Left ventricle myocardium inferior (tissue), 1 donor: ENCODE measurements at regions not wholly inside any gene's neighbourhood (a gene's known extent, or its start where the extent isn't known, plus 50 kb on each side); places are given as distances from the start of the nearest gene placed in this dataset.
A peak's percentile ranks its signal among the peaks of the same experiment; 100 is the strongest.

ENCODE experiments used
- DNase-seq: peaks from one replicate; pipeline ENCODE4 v3.0.0-alpha.2; 2020
- H3K27ac ChIP-seq: fragments of 200-600 bp; replicated peaks from 2 replicates; pipeline ENCODE4 v1.8.0; 2021
- H3K27me3 ChIP-seq: fragments of 200-600 bp; 2 replicates; pipeline ENCODE4 v1.8.0; 2021; ENCODE audit warnings: low read depth
- H3K36me3 ChIP-seq: fragments of 200-600 bp; 2 replicates; pipeline ENCODE4 v1.8.0; 2021
- H3K4me1 ChIP-seq: fragments of 200-600 bp; 2 replicates; pipeline ENCODE4 v1.8.0; 2021
- H3K4me3 ChIP-seq: fragments of 200-600 bp; 2 replicates; pipeline ENCODE4 v1.8.0; 2021; ENCODE audit warnings: mild to moderate bottlenecking, moderate library complexity
- H3K9me3 ChIP-seq: fragments of 200-600 bp; replicated peaks from 2 replicates; pipeline ENCODE4 v1.8.0; 2021
- intact Hi-C: fragments of 100-400 bp; cut with micrococcal nuclease; formaldehyde crosslinking; loops from one replicate; pipeline ENCODE4 v1.11.0; 2022
- TF ChIP-seq, protein P1 (sequence below): fragments of 200-600 bp; IDR thresholded peaks from 2 replicates; pipeline ENCODE4 v1.8.0; 2021; ENCODE audit warnings: antibody characterized with exemption, mild to moderate bottlenecking, borderline replicate concordance
- donor health status: DM: no; HTN: yes; CAD: no; lungs with severe emphysema.

DNA sequence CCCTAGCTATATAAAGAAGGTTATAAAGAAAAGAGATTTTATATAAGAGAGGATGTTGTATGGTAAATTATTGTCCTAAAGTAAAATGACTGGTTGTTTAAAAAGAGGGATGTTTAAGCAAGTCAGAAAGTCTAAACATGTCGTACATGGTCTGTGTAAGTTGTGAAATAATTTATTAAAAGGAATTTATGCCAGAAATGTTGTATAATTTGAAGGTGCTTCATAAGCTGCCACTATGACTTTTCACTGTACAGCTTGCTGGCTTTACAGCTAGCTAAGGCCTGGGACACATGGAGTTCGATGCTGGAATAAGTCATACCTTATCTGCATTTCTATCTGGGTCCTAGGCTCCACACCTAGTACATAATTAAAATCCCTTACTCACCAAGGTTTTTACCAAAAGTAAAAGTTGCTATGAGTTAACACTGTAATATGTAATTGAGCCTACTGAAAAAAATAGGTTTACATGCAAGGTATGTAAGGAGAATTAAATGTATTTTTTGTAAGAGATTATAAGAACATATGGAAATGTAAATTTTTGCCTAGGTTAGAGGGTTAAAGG, 59.0 kb upstream of the EDEM3 start:
- H3K4me1 ChIP-seq: peaks cover 24% of the 10 kb centered on the region

DNA sequence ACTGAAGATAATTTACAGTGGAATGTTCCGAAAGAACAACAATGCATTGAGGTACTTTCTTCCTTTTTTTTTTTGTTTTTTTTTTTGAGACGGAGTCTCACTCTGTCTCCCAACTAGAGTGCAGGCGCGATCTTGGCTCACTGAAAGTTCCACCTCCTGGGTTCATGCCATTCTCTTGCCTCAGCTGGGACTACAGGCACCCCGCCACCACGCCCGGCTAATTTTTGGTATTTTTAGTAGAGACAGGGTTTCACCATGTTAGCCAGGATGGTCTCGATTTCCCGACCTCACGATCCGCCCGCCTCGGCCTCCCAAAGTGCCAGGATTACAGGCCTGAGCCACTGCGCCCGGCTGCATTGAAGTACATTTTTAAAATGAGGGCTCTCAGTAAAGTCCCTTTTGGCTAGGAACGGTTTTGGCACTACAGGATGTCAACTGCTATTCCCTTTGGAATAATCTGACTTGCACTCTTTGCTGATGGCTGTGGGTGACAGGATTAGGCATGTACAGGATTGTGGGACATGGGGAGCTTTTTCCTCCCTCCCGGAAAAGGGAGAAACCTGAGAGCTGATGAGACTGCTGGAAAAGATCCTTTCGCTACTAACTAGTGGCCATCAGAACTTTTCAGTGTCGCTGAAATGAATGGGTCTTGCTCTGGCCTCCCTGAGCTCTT, 56.9 kb upstream of the EDEM3 start:
- H3K4me3 ChIP-seq: peak overlapping the region; percentile 7
- peaks cover 67% of the 10 kb centered on the region for H3K36me3 ChIP-seq
- no peaks in the 10 kb centered on the region for H3K27me3 ChIP-seq
- peaks cover 24% of the 10 kb centered on the region for H3K4me1 ChIP-seq
- intact Hi-C loops: no loop called here
- DNase-seq: peak; percentile 47
- H3K27ac ChIP-seq: peak overlapping the region; percentile 74
- no peaks in the 10 kb centered on the region for H3K9me3 ChIP-seq
- TF ChIP-seq, protein P1, sequence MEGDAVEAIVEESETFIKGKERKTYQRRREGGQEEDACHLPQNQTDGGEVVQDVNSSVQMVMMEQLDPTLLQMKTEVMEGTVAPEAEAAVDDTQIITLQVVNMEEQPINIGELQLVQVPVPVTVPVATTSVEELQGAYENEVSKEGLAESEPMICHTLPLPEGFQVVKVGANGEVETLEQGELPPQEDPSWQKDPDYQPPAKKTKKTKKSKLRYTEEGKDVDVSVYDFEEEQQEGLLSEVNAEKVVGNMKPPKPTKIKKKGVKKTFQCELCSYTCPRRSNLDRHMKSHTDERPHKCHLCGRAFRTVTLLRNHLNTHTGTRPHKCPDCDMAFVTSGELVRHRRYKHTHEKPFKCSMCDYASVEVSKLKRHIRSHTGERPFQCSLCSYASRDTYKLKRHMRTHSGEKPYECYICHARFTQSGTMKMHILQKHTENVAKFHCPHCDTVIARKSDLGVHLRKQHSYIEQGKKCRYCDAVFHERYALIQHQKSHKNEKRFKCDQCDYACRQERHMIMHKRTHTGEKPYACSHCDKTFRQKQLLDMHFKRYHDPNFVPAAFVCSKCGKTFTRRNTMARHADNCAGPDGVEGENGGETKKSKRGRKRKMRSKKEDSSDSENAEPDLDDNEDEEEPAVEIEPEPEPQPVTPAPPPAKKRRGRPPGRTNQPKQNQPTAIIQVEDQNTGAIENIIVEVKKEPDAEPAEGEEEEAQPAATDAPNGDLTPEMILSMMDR: no peak

More for the DNA sequence above, 59.0 kb upstream of the EDEM3 start:
- Histone ChIP-seq H3K27ac (no peak overlapping the region), H3K36me3 (peaks cover 68% of the 10 kb centered on the region), H3K9me3 (no peaks in the 10 kb centered on the region), H3K27me3 (no peaks in the 10 kb centered on the region), H3K4me3 (no peak overlapping the region)
- no peak for DNase-seq
- TF ChIP-seq, protein P1: no peak
- intact Hi-C loops: no loop called here

DNA sequence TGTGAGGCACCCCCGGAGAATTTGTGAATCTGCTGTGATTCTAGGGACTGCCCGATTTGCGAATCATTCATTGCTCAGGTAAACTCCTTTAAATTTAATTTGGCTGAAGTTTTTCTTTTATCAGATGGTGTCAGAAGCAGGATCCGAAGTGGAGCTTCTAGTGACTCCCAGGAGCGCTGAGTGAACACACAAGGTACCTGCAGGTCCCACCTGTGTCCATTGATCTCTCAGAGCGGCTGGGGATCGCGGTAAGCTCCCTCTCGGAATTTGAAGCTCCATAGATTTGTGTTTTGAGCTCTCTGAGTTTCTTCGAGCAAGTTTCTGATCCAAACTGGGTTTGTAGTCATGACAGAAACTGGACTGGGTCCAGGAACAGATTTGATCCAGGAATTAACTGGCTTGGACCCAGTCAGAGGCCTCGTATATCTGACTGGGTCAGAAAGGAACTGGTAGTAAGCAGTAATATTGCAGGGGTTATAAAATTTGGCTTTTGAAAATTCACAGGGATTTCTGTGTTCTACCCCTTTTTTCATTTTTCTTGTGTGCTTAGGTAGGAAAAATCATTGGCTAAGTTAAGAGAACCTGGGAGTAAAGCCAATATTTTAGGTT, 56.2 kb upstream of the EDEM3 start:
- peaks cover 31% of the 10 kb centered on the region for H3K4me1 ChIP-seq

DNA sequence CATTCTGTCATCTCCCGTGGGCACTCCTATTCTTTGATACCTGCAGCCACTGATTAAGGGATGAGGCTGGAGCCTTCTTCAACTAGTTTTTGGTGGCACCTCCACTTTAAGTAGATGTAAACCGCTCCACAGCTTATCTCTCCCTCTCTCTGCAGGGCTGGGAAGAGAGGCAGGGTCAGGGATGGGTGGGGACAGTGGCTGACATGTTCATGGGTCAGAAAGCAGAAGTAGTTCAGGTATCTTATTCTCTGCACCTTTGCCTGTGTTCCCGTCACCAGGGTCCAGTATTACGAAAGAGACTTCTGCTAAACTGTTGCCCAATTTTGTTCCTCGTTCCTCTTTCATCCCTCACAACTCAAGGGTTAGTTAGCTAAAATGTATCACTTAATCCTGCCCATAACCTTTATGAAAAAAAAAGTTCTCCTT, 51.7 kb upstream of the EDEM3 start:
- DNase-seq: no peak
- TF ChIP-seq, protein P1: no peak
- H3K4me1 ChIP-seq: peaks cover 19% of the 10 kb centered on the region
- H3K27me3 ChIP-seq: no peaks in the 10 kb centered on the region
- intact Hi-C loops: loop anchor here (2.0 to 10.0 kb wide), 2 partner anchors 174 to 358 kb away; no protein-coding TSS in a partner anchor
- no peaks in the 10 kb centered on the region for H3K9me3 ChIP-seq
- peaks cover 74% of the 10 kb centered on the region for H3K36me3 ChIP-seq
- no peak overlapping the region for H3K4me3 ChIP-seq
- peak overlapping the region; percentile 46 for H3K27ac ChIP-seq

More for the DNA sequence above, 56.2 kb upstream of the EDEM3 start:
- Histone ChIP-seq H3K9me3 (no peaks in the 10 kb centered on the region), H3K36me3 (peaks cover 66% of the 10 kb centered on the region), H3K4me3 (peak overlapping the region; percentile 7), H3K27ac (peak overlapping the region; percentile 74), H3K27me3 (no peaks in the 10 kb centered on the region)
- no peak for DNase-seq
- TF ChIP-seq, protein P1: no peak
- intact Hi-C loops: no loop called here

DNA sequence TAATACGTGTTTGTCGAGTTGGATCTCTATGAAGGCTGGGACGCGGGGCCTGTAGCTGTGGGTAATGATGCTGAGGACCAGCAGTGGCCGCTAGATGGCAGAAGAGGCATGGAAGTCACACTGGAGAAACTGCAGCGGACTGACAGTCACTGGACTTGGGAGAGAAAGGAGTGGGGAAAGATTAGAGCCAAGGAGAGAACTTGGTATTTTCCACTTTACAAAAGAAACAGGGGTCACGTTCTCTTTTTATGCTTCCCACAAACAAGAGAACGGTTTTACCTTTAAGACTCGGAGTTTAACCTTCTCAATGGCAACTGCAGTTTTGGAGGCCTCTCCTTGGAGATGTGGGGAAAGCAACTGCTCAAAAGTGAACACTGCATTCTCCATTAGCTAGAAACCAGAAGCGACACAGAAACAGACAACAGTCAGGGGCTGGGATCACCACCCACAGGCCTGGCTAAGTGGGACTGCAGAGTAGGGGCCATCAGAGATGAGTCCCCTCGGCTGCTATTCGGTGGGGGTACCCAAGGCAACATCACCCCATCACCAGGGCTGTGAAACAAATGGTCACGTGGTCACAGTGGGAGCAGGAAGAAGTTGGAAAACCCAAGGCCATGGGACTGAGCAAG, 51.1 kb upstream of the EDEM3 start:
- H3K27me3 ChIP-seq: no peaks in the 10 kb centered on the region
- peaks cover 14% of the 10 kb centered on the region for H3K4me1 ChIP-seq
- no peak overlapping the region for H3K4me3 ChIP-seq
- peak overlapping the region; percentile 46 for H3K27ac ChIP-seq
- TF ChIP-seq, protein P1: peak; percentile 97
- peaks cover 79% of the 10 kb centered on the region for H3K36me3 ChIP-seq
- intact Hi-C loops: loop anchor here (2.0 to 10.0 kb wide), 2 partner anchors 175 to 359 kb away; no protein-coding TSS in a partner anchor
- peak; percentile 89 for DNase-seq
- no peaks in the 10 kb centered on the region for H3K9me3 ChIP-seq
